H1 (cell line): ENCODE measurements at regions not wholly inside any gene's neighbourhood (a gene's known extent, or its start where the extent isn't known, plus 50 kb on each side); places are given as distances from the start of the nearest gene placed in this dataset.

ENCODE experiments used
- CTCF ChIA-PET: fragments of 300-600 bp; sonication (Branson Sonifier 250); formaldehyde crosslinking; loops from one replicate; lab custom pipeline; 2021; ENCODE audit not compliant: partially characterized antibody; lab: Charles Lee
- POLR2A ChIA-PET: fragments of 300-600 bp; sonication (Branson Sonifier 250); formaldehyde crosslinking; loops from one replicate; lab custom pipeline; 2021; ENCODE audit warnings: inconsistent platforms; ENCODE audit not compliant: partially characterized antibody; lab: Charles Lee
- DNase-seq, 2 experiments: peaks; one replicate each; pipeline versions ENCODE4 v3.0.0 to v3.0.0-alpha.2; 2010 to 2022; ENCODE audit warnings: low spot score in 2 of 2, low read depth in 1 of 2, mixed read lengths in 1 of 2
- FAIRE-seq: peaks from 2 replicates; lab custom pipeline; 2011; peaks lifted over from hg19 to GRCh38; lab: Jason Lieb, UNC
- H2AFZ ChIP-seq: 2 replicates; pipeline ENCODE4 v1.8.1; 2012; ENCODE audit warnings: low read length, inconsistent platforms
- H2AK5ac ChIP-seq: 2 replicates; pipeline ENCODE4 v1.6.1; 2013; ENCODE audit warnings: low read depth, low read length
- H2BK120ac ChIP-seq: replicated peaks from 2 replicates; pipeline ENCODE3; 2013; ENCODE audit warnings: low read depth, low read length, inconsistent platforms
- H2BK12ac ChIP-seq: 2 replicates; pipeline ENCODE4 v1.6.1; 2013; ENCODE audit warnings: low read depth, low read length
- H2BK15ac ChIP-seq: 2 replicates; pipeline ENCODE4 v1.6.1; 2013; ENCODE audit warnings: low read length
- H2BK20ac ChIP-seq: 2 replicates; pipeline ENCODE4 v1.6.1; 2013; ENCODE audit warnings: low read length
- H2BK5ac ChIP-seq: 2 replicates; pipeline ENCODE4 v1.6.1; 2013; ENCODE audit warnings: low read depth, low read length
- H3K14ac ChIP-seq: 2 replicates; pipeline ENCODE4 v1.6.1; 2013; ENCODE audit warnings: inconsistent platforms; ENCODE audit not compliant: insufficient read length
- H3K18ac ChIP-seq: 2 replicates; pipeline ENCODE4 v1.6.1; 2013; ENCODE audit warnings: low read length; ENCODE audit errors: extremely low read depth
- H3K23ac ChIP-seq: 2 replicates; pipeline ENCODE4 v1.6.1; 2013; ENCODE audit warnings: inconsistent platforms; ENCODE audit not compliant: insufficient read length
- H3K23me2 ChIP-seq: 2 replicates; pipeline ENCODE4 v1.6.1; 2013; ENCODE audit warnings: low read depth, low read length
- H3K27ac ChIP-seq: 2 replicates; pipeline ENCODE4 v1.6.1; 2011; ENCODE audit warnings: low read depth, low read length, inconsistent platforms
- H3K27me3 ChIP-seq, 4 experiments: replicated peaks in 1 of 4; 1 replicate in 1 of 4; 2 replicates in 3 of 4; pipeline versions ENCODE4 v1.6.1 to v1.8.1; 2011 to 2013; ENCODE audit warnings: low read length in 3 of 4, mild to moderate bottlenecking in 3 of 4, inconsistent platforms in 2 of 4, mixed read lengths in 2 of 4, moderate library complexity in 1 of 4; ENCODE audit not compliant: control insufficient read depth in 3 of 4, insufficient read depth in 3 of 4; ENCODE audit errors: extremely low read depth in 1 of 4
- H3K36me3 ChIP-seq, 4 experiments: 2 replicates each; pipeline versions ENCODE4 v1.6.1 to v1.8.1; 2011 to 2013; ENCODE audit warnings: mild to moderate bottlenecking in 4 of 4, low read length in 3 of 4, moderate library complexity in 2 of 4, control low read depth in 1 of 4, inconsistent platforms in 1 of 4; ENCODE audit not compliant: insufficient read depth in 4 of 4, control insufficient read depth in 2 of 4
- H3K4ac ChIP-seq: replicated peaks from 2 replicates; pipeline ENCODE3; 2013; ENCODE audit warnings: low read length, low read depth, mixed read lengths, inconsistent platforms; ENCODE audit not compliant: insufficient read length
- H3K4me1 ChIP-seq, 4 experiments: replicated peaks in 1 of 4; 1 replicate in 1 of 4; 2 replicates in 3 of 4; pipeline versions ENCODE4 v1.6.1 to v1.8.1; 2011 to 2013; ENCODE audit warnings: low read length in 3 of 4, inconsistent platforms in 2 of 4, mixed read lengths in 1 of 4; ENCODE audit not compliant: insufficient read depth in 4 of 4, control insufficient read depth in 3 of 4
- H3K4me2 ChIP-seq, 2 experiments: 2 replicates each; pipeline versions ENCODE4 v1.6.1 to v1.8.1; 2011 to 2013; ENCODE audit warnings: low read depth in 2 of 2, low read length in 2 of 2, control low read depth in 1 of 2, inconsistent platforms in 1 of 2, mild to moderate bottlenecking in 1 of 2; ENCODE audit not compliant: insufficient read depth in 1 of 2
- H3K4me3 ChIP-seq, 4 experiments: fragments of 200-600, 300-600 bp in 1 of 4; sonication (generic), shearing (Covaris generic), sonication (Bioruptor Twin) in 1 of 4; 2 replicates each; pipeline versions ENCODE4 v1.5.1 to v1.8.1; 2011 to 2016; ENCODE audit warnings: low read length in 4 of 4, low read depth in 3 of 4, control low read depth in 2 of 4, inconsistent platforms in 2 of 4, mild to moderate bottlenecking in 2 of 4, mixed read lengths in 1 of 4, moderate library complexity in 1 of 4; ENCODE audit not compliant: insufficient read depth in 2 of 4; ENCODE audit errors: extremely low read depth in 1 of 4
- H3K56ac ChIP-seq: replicated peaks from 2 replicates; pipeline ENCODE3; 2013; ENCODE audit warnings: low read depth, mild to moderate bottlenecking, mixed read lengths, low read length, inconsistent platforms; ENCODE audit not compliant: insufficient read length
- H3K79me1 ChIP-seq: 2 replicates; pipeline ENCODE4 v1.6.1; 2013; ENCODE audit warnings: low read depth, low read length, control low read depth
- H3K79me2 ChIP-seq, 2 experiments: 2 replicates each; pipeline versions ENCODE4 v1.6.1 to v1.8.1; 2012 to 2013; ENCODE audit warnings: low read length in 2 of 2, mild to moderate bottlenecking in 2 of 2, inconsistent platforms in 1 of 2; ENCODE audit not compliant: insufficient read depth in 2 of 2, control insufficient read depth in 1 of 2
- H3K9ac ChIP-seq, 4 experiments: replicated peaks in 1 of 4; 1 replicate in 1 of 4; 2 replicates in 3 of 4; pipeline versions ENCODE4 v1.6.1 to v1.8.1; 2011 to 2013; ENCODE audit warnings: low read depth in 3 of 4, low read length in 3 of 4, control low read depth in 2 of 4, mild to moderate bottlenecking in 2 of 4, moderate library complexity in 2 of 4, inconsistent platforms in 1 of 4; ENCODE audit errors: extremely low read depth in 1 of 4
- H3K9me3 ChIP-seq, 2 experiments: 2 replicates each; pipeline versions ENCODE4 v1.6.1 to v1.8.1; 2012 to 2013; ENCODE audit warnings: mild to moderate bottlenecking in 2 of 2, moderate library complexity in 2 of 2, control low read depth in 1 of 2, inconsistent platforms in 1 of 2, low read depth in 1 of 2, low read length in 1 of 2, mixed read lengths in 1 of 2; ENCODE audit not compliant: insufficient read depth in 2 of 2
- H4K20me1 ChIP-seq, 2 experiments: replicated peaks in 1 of 2; 2 replicates each; pipeline versions ENCODE3 to v1.8.1; 2011 to 2013; ENCODE audit warnings: inconsistent platforms in 2 of 2, low read length in 2 of 2, mild to moderate bottlenecking in 1 of 2; ENCODE audit not compliant: insufficient read depth in 2 of 2, control insufficient read depth in 1 of 2
- H4K5ac ChIP-seq: 2 replicates; pipeline ENCODE4 v1.6.1; 2013; ENCODE audit warnings: low read length, low read depth, mixed read lengths, inconsistent platforms; ENCODE audit not compliant: insufficient read length
- H4K8ac ChIP-seq: 2 replicates; pipeline ENCODE4 v1.8.0; 2013; ENCODE audit warnings: mild to moderate bottlenecking, moderate library complexity, low read length, inconsistent platforms; ENCODE audit not compliant: insufficient read depth; ENCODE audit errors: extremely low read depth
- H4K91ac ChIP-seq: replicated peaks from 2 replicates; pipeline ENCODE3; 2013; ENCODE audit warnings: low read length, mixed read lengths, inconsistent platforms; ENCODE audit not compliant: insufficient read length
- BACH1 ChIP-seq: IDR thresholded peaks from 2 replicates; pipeline ENCODE4 v1.6.1; 2012; ENCODE audit warnings: low read length, improper control_type of control experiment
- CBX5 ChIP-seq: fragments of 300-800, 300-1000 bp; sonication (generic); IDR thresholded peaks from 2 replicates; pipeline ENCODE4 v1.7.1; 2016; ENCODE audit warnings: antibody characterized with exemption, low read length, low read depth
- EZH2 ChIP-seq: fragments of 200-600 bp; sonication (generic); IDR thresholded peaks from 2 replicates; pipeline ENCODE4 v1.7.1; 2012; ENCODE audit warnings: low read depth, mild to moderate bottlenecking, moderate library complexity, low read length, inconsistent platforms; ENCODE audit not compliant: severe bottlenecking
- NANOG ChIP-seq: IDR thresholded peaks from 2 replicates; pipeline ENCODE4 v1.6.1; 2011; ENCODE audit warnings: low read length, low read depth, mild to moderate bottlenecking, inconsistent platforms; ENCODE audit not compliant: insufficient read depth, poor library complexity, severe bottlenecking
- POLR2AphosphoS5 ChIP-seq: IDR thresholded peaks from 2 replicates; pipeline ENCODE4 v1.6.1; 2011; ENCODE audit warnings: low read depth, low read length
- RBBP5 ChIP-seq: IDR thresholded peaks from 2 replicates; pipeline ENCODE4 v1.7.1; 2012; ENCODE audit warnings: low read depth, mild to moderate bottlenecking, inconsistent platforms, low read length, moderate library complexity, borderline replicate concordance
- RFX5 ChIP-seq: IDR thresholded peaks from 2 replicates; pipeline ENCODE4 v1.6.1; 2011; ENCODE audit warnings: low read depth, low read length, improper control_type of control experiment, borderline replicate concordance
- SAP30 ChIP-seq: fragments of 300-600 bp; sonication (generic); IDR thresholded peaks from 2 replicates; pipeline ENCODE4 v1.7.1; 2012; ENCODE audit warnings: low read length, moderate library complexity, mild to moderate bottlenecking, inconsistent platforms; ENCODE audit not compliant: insufficient read depth, insufficient replicate concordance
- SIX5 ChIP-seq: IDR thresholded peaks from 2 replicates; pipeline ENCODE4 v1.6.1; 2011; ENCODE audit warnings: mild to moderate bottlenecking, low read depth, low read length
- TAF1 ChIP-seq: IDR thresholded peaks from 2 replicates; pipeline ENCODE4 v1.6.1; 2011; ENCODE audit warnings: mild to moderate bottlenecking, low read depth, low read length
- TCF12 ChIP-seq: IDR thresholded peaks from 2 replicates; pipeline ENCODE4 v1.6.1; 2011; ENCODE audit warnings: low read depth, mild to moderate bottlenecking, low read length
- WGBS, 2 experiments: shearing (Covaris generic) in 1 of 2; methylation state at CpG; one replicate each; pipeline versions ENCODE4 v1.1.6 to v1.1.7; 2013 to 2015; ENCODE audit warnings: low lambda C conversion rate in 2 of 2, mixed read lengths in 2 of 2, inconsistent platforms in 1 of 2, low coverage in 1 of 2, missing lambda C conversion rate in 1 of 2; ENCODE audit not compliant: insufficient replicate concordance in 2 of 2, insufficient coverage in 1 of 2, insufficient read length in 1 of 2; ENCODE audit errors: extremely low coverage in 1 of 2, missing lambda C conversion rate in 1 of 2; 5-methylcytosine and 5-hydroxymethylcytosine counted together
- TF ChIP-seq, protein P1 (sequence below): IDR thresholded peaks from 2 replicates; pipeline ENCODE4 v1.6.1; 2012; ENCODE audit warnings: inconsistent platforms

DNA sequence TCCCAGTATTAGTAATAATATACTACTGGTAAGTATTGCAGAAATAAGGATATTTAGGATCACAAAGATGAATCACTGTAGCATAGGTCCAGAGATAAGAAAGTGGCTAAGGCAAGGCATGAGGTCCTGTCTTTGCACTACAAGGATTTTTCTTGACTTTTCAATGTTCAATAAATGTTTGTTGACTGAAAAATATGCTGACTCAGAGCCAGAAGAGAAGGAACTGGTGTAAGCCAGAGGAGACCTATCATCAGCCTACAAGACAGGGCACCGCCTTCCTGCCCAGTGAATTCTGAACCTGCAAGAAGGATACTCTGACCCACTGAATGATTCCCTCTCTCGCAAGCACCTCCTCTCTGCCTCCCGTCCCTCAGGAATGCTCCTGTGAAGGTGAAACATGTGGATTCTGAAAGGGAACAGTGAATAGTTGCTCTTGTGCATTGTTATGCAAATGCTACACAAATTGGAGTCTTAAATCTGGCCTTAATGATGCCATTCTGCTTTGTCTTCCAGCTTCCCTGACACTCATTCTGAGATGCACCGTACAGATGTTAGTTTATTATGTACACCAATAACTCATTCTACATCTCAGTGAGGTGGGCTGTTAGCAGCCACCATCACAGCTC is 540.0 kb downstream of the OMA1 start:
- no peak overlapping the region for H4K8ac ChIP-seq
- H3K4me3 ChIP-seq: peak overlapping the region in 1 of 4 experiments; percentile 4; a peak in 1 of 8 replicates
- FAIRE-seq (peak; percentile 92), DNase-seq (peak; percentile 54 to 86)
- H3K14ac ChIP-seq: no peak overlapping the region
- no peak overlapping the region for H3K4ac ChIP-seq
- H2BK120ac ChIP-seq: no peak overlapping the region
- ChIA-PET POLR2A (interaction anchor here (0.7 to 1.6 kb wide), 4 partner anchors 13 to 116 kb away, joined by 3 to 6 read pairs (median 4); no protein-coding TSS in a partner anchor), CTCF (interaction anchor here (0.9 to 1.6 kb wide), 4 partner anchors 7 to 40 kb away, joined by 3 read pairs; no protein-coding TSS in a partner anchor)
- no peak overlapping the region; the same call in 1 of the 2 replicates for H3K18ac ChIP-seq
- peak overlapping the region; percentile 49; the same call in 1 of the 2 replicates for H2BK5ac ChIP-seq
- no peak overlapping the region for H3K9ac ChIP-seq
- H2AFZ ChIP-seq: no peak overlapping the region
- H3K56ac ChIP-seq: no peak overlapping the region
- no peaks in the 10 kb centered on the region for H3K27me3 ChIP-seq
- H3K4me1 ChIP-seq: peaks cover 2 to 36% (median 31%) of the 10 kb centered on the region in 4 experiments; a peak in 5 of 7 replicates
- no peak overlapping the region for H3K23ac ChIP-seq
- no peak overlapping the region for H3K27ac ChIP-seq
- H3K36me3 ChIP-seq: no peaks in the 10 kb centered on the region
- no peaks in the 10 kb centered on the region for H4K20me1 ChIP-seq
- H2BK12ac ChIP-seq: 0 out of 2 replicates have a peak overlapping the region, but pooled peaks have one; percentile 32
- no peak overlapping the region for H2BK15ac ChIP-seq
- H3K79me1 ChIP-seq: no peaks in the 10 kb centered on the region
- peak overlapping the region; percentile 37; the same call in 1 of the 2 replicates for H2BK20ac ChIP-seq
- H3K9me3 ChIP-seq: no peaks in the 10 kb centered on the region
- H2AK5ac ChIP-seq: no peak overlapping the region
- 13% methylated on average over 4 of the region's 4 CpGs; no CpG with 5 or more reads in 1 of the 2 experiments for WGBS, 2 experiments
- peak overlapping the region; percentile 20 to 49 for H3K4me2 ChIP-seq
- H3K23me2 ChIP-seq: no peaks in the 10 kb centered on the region
- H3K79me2 ChIP-seq: no peaks in the 10 kb centered on the region
- H4K91ac ChIP-seq: peak overlapping the region; percentile 31
- H4K5ac ChIP-seq: peak overlapping the region; percentile 11
- TF ChIP-seq NANOG (peak; percentile 87), SAP30 (no peak), RBBP5 (no peak), BACH1 (peak; percentile 18; the same call in 1 of the 2 replicates), TCF12 (no peak), RFX5 (no peak), POLR2AphosphoS5 (no peak), CBX5 (no peak), EZH2 (no peak), SIX5 (no peak), TAF1 (no peak)
- TF ChIP-seq, protein P1, sequence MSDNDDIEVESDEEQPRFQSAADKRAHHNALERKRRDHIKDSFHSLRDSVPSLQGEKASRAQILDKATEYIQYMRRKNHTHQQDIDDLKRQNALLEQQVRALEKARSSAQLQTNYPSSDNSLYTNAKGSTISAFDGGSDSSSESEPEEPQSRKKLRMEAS: peak; percentile 57; the same call in 1 of the 2 replicates
